AG04449 (cell line): ENCODE measurements at regions not wholly inside any gene's neighbourhood (a gene's known extent, or its start where the extent isn't known, plus 50 kb on each side); places are given as distances from the start of the nearest gene placed in this dataset.

ENCODE experiments used
- CTCF ChIA-PET: fragments of 350-600 bp; formaldehyde crosslinking; extraction: SDS; loops from one replicate; lab custom pipeline; 2021; ENCODE audit warnings: antibody characterized with exemption; lab: Yijun Ruan, JAX
- POLR2A ChIA-PET: fragments of 400-600, 350-600 bp; formaldehyde crosslinking; extraction: SDS; loops from one replicate; lab custom pipeline; 2020; ENCODE audit warnings: antibody characterized with exemption, inconsistent platforms; lab: Yijun Ruan, JAX
- DNase-seq: peaks from one replicate; pipeline ENCODE4 v3.0.0-alpha.2; 2010; ENCODE audit warnings: low read depth, low spot score
- H3K4me3 ChIP-seq: 2 replicates; pipeline ENCODE4 v1.5.1; 2011; ENCODE audit warnings: low read depth, mild to moderate bottlenecking, control low read depth, low read length
- CTCF ChIP-seq: IDR thresholded peaks from one replicate; pipeline ENCODE4 v1.5.1; 2011; ENCODE audit warnings: mild to moderate bottlenecking, moderate library complexity, low read length, control low read depth, inconsistent platforms; ENCODE audit not compliant: insufficient read depth; ENCODE audit errors: missing control alignments

DNA sequence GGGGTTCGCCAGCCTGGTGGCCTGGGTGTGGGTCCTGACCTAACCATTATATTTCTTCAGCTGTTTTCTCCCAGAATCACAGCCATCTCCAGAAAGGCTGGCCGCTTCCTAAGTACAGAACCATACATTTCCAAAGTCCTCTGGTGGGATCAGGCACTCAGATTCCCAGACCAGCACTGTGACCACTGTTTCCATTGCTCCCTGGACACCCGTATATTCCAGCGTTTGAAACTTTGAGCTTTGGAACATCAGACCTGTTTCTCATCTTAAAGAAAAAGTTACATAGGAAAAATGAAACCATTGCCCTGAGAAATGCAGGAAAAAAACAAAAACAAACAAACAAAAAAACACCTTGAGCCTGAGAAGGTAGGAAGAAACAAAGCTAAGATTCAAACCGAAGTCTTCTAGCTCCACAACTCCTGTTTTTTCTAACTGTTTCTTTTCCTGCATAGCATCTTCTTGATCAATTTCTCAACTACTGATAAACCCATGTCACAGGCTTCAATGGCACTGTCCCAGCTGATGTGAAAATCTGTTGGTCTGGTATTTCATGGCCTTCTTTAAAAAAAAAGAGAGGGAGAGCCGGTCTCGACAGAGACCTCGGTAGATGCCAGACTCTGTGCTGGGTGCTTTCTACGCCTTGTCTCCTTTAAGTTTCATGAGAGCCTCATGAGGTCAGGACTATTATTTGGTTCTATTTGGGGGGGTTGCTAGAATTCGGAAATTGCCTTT lies 221.3 kb downstream of the TOMM20 start:
- no peak for TF ChIP-seq CTCF
- POLR2A ChIA-PET: no interaction called here
- no peak for DNase-seq
- CTCF ChIA-PET: interaction anchor here (0.7 kb wide), 1 partner anchor 18 kb away, joined by 3 read pairs; no protein-coding TSS in a partner anchor
- no peak overlapping the region for H3K4me3 ChIP-seq

GRCh38 chr1:234906654-234907053 lies 222.0 kb downstream of the TOMM20 start:
- no peak overlapping the region for H3K4me3 ChIP-seq
- CTCF ChIA-PET: no interaction called here
- POLR2A ChIA-PET: no interaction called here
- no peak for DNase-seq
- no peak for TF ChIP-seq CTCF

DNA sequence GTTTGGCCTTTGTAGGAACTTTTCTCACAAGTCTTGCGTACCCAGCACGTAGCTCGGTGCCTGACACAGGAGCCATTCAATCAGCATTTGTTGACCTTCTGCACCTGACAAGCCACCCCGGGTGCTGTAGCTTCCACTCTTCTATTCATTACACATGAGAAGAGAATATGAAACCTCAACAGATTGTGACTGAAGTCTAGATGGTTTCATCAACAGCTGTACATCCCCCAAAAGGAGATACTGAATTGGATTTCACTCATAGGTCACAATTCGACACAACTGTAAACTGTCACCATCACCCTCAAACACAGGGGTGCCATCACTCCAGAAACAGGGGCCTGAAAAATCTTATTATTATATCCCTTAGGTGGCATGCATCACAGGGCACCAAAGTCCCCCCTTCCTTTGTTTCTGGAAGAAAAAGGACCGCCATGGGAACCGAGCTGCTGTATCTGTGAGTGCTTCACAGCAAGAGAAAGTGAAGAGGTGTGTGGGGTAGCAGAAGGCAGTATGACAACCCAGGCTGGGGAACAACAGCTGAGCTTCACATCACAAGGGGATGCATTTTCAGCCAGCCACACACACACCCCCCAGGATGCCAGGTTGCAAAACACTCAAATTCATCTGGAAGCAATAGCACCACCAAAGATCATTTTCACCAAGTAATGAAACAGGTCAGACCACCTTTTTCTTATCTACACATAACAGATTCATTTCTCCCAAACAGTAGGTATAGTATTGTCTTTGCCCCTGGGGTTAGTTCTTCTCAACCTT lies 225.7 kb downstream of the TOMM20 start:
- ChIA-PET CTCF (interaction anchor here (1.0 to 1.5 kb wide), 3 partner anchors 9 to 190 kb away, joined by 3 read pairs; no protein-coding TSS in a partner anchor), POLR2A (no interaction called here)
- no peak overlapping the region for H3K4me3 ChIP-seq
- no peak for TF ChIP-seq CTCF
- DNase-seq: no peak

DNA sequence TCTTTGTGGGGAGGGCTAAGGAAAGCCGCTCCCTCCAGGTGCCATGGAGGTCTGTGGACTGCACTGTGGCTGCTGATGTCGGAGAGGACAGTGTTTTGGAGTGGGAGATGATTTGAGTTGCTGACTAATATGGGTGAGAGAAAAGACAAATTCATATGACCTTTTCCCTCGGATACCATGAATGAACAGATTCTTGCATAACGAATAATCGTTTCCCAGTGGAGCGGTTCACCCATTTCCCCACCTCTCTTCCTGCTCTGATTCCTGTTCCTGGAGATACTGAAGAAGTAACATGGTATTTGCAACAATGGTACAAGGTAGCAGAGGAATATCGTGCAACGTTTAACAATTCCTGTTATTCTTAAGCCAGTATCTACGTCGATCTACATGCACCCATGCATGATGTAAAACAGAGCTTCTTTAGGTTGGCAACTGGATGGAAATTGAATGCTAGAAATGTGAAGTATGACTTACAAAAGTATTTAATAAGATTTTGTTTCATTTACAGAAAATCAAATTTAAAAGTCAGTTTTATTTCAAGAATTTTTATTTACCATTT lies 227.1 kb downstream of the TOMM20 start:
- no peak for TF ChIP-seq CTCF
- ChIA-PET CTCF (interaction anchor here (0.9 to 1.5 kb wide), 4 partner anchors 8 to 192 kb away, joined by 3 read pairs; no protein-coding TSS in a partner anchor), POLR2A (no interaction called here)
- DNase-seq: no peak
- H3K4me3 ChIP-seq: no peak overlapping the region

- TF ChIP-seq CTCF: no peak
- ChIA-PET POLR2A (no interaction called here), CTCF (no interaction called here)
- DNase-seq: no peak
- H3K4me3 ChIP-seq: no peak overlapping the region
Observed at GRCh38 chr1:234900595-234900994, 228.0 kb downstream of the TOMM20 start.

- no peak for DNase-seq
- no peak overlapping the region for H3K4me3 ChIP-seq
- CTCF ChIA-PET: no interaction called here
- TF ChIP-seq CTCF: no peak
- POLR2A ChIA-PET: no interaction called here
Observed at GRCh38 chr1:234899730-234900072, 228.9 kb downstream of the TOMM20 start.
